Skeletal muscle cell (primary cell): ENCODE measurements at regions not wholly inside any gene's neighbourhood (a gene's known extent, or its start where the extent isn't known, plus 50 kb on each side); places are given as distances from the start of the nearest gene placed in this dataset.
"Not testable (repeated sequence)": the region's sequence is repeated elsewhere in the genome, so short reads cannot be mapped to it uniquely, and the experiment has no call there.

Experiments
- DNase-seq: peaks from one replicate; pipeline ENCODE4 v3.0.0-alpha.2; 2010; ENCODE audit warnings: low read depth
- H3K4me3 ChIP-seq: 2 replicates; pipeline ENCODE4 v1.5.1; 2011; ENCODE audit warnings: low read depth, mild to moderate bottlenecking, control low read depth, low read length, moderate library complexity

- H3K4me3 ChIP-seq = no peak overlapping the region
- DNase-seq = no peak
Observed at GRCh38 chr1:193952778-193953374, 766.5 kb upstream of the B3GALT2 start.

DNA sequence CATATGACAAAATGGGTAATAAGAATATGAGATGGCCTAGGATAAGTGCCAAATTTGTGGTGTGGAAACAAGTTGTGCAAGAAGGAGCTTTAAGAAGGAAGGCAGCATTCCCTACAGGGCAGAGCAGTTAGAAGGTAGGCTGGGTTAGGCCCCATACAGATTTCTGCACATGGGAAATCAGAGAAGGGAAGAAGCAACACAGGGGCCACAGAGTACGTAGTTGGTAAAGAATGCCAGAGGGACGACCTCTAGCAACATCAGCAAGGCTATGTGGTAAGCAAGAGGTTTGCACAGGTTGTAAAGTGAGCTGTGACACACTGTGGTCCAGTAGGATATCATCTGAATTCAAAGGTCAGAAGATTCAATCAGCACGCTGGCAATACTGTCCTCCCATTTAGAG lies 765.6 kb upstream of the B3GALT2 start:
- DNase-seq = no peak
- no peak overlapping the region for H3K4me3 ChIP-seq

GRCh38 chr1:193944454-193944853 lies 758.0 kb upstream of the B3GALT2 start:
- H3K4me3 ChIP-seq = no peak overlapping the region
- no peak for DNase-seq

GRCh38 chr1:193940176-193940575 lies 753.8 kb upstream of the B3GALT2 start:
- H3K4me3 ChIP-seq = no peak overlapping the region
- DNase-seq = no peak

DNA sequence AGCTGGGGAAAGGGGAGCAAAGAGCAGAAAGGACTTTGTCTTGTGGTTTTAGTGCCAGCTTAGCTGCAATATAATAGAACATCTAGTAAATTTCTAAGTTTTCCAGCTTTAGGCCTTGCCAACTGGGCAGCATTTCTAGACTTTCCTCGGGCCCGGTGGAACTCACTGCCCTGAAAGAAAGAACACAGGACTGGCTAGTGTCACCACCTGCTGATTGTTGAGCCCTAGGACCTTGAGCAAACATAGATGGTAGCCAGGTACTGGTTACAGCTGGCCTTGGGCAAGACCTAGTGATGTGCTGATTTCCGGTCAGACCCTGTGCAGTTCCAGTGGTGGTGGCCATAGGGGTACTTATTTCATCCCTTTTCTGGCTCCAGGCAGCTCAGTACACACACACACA lies 753.2 kb upstream of the B3GALT2 start:
- no peak for DNase-seq
- H3K4me3 ChIP-seq = no peak overlapping the region

GRCh38 chr1:193937308-193937707 lies 750.9 kb upstream of the B3GALT2 start:
- DNase-seq = no peak
- H3K4me3 ChIP-seq = no peak overlapping the region

DNA sequence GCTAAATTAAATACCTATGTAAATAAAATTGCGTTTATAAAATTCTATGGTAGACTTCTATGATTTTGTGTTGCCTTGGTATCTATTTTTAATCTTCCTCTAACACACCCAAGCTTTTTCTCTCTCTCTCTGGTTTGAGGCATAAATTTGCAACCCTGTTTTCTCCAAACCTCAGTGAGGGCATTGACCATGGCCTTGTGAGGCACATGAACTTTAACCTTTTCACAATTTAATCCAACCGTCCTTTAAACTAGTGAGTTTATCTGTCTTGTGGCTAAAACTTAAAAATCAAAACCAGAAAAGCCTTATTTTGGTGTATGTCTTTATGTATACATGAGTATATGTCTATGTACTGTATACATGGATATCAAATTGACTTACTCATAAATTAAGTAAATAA lies 746.6 kb upstream of the B3GALT2 start:
- no peak overlapping the region for H3K4me3 ChIP-seq
- DNase-seq = no peak

- no peak for DNase-seq
Observed at GRCh38 chr1:193931356-193931755, 744.9 kb upstream of the B3GALT2 start.

DNA sequence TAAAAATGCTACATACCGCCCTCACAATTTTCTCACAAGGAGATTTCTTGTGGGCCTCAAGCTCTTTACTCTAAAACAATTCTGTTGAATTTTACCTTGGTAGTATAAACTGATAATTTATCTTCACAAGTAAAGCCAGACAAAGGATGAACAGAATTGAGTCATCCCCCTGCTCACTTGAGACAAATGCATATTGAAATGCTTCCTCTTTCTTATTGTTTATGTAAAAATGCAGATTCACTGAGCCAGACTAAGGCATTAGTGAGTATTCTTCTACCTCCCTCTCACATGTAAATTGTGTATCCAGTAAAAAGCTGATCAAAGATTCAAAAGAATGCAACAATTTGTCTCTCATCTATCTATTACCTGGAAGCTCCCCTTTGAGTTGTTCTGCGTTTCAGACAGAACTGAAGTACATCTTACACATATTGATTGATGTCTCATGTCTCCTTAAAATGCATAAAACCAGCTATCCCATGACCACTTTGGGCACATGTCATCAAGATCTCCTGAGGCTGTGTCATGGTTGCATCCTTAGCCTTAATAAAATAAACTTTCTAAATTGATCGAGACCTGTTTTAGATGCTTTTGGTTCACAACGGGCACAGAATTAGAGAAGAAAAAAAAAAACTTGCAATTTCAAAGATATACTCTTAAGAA lies 743.1 kb upstream of the B3GALT2 start:
- no peak for DNase-seq
- no peak overlapping the region for H3K4me3 ChIP-seq

More at GRCh38 chr1:193931356-193931755, 744.9 kb upstream of the B3GALT2 start:
- H3K4me3 ChIP-seq = no peak overlapping the region

DNA sequence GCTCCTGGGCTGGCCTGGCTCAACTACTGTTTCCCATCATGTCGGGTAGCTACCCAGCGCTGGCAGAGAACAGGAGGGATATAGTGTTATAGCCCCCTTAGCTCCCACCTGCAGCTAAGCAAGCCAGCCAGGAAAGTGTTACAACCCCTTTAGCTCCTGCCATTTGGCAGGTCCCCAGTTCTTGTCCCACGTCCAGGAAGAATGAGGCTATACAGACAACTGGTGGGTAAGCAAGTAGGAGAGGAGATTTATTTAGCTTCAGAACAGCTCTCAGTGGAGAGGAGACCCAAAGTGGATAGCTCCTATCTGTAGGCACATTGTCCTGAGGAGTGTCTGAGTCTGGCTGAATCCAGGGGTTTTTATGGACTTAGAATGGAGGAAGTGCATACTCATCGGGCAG lies 741.1 kb upstream of the B3GALT2 start:
- H3K4me3 ChIP-seq = no peak overlapping the region
- no peak for DNase-seq

DNA sequence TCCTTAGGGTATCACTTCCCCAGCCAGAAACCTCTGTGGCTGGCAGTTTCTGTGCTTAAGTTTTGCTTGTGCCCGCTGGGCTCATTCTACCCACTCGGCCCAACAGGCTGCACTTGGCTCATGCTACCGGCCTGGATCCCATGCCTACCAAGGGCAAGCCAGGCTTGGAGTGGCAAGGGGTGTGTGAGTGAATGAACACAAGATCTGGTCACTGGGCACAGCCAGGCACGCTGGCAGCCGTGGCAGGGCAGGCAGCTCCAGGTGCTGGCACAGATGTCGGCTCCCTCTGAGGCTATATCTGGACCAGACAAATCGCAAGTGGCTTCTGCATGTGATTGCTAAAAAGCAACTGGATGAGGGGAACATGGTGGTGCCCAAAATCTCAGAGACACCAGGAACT lies 740.5 kb upstream of the B3GALT2 start:
- H3K4me3 ChIP-seq = no peak overlapping the region
- DNase-seq = no peak

GRCh38 chr1:193919827-193920226 lies 733.4 kb upstream of the B3GALT2 start:
- DNase-seq = no peak
- H3K4me3 ChIP-seq = no peak overlapping the region

DNA sequence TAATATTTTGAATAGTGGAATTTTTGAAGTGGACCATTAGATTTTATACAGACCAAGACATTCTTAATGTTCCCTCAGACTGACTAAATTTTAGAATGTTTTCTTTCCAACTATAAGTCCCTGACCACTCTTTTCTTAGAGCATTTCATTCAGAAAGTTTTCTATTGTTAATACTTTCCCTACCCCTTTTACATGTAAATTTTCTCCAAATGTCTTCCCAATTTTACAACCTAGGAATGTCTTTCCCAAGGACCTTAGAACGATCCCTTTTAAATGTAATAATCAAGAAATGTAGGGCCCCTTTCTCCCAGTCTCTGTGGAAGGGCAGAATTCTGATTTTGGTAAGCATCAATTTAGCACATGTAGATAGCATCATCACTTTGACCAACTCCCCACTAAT lies 730.0 kb upstream of the B3GALT2 start:
- DNase-seq = no peak
- H3K4me3 ChIP-seq = no peak overlapping the region

- no peak for DNase-seq
- no peak overlapping the region for H3K4me3 ChIP-seq
Observed at GRCh38 chr1:193914871-193915270, 728.5 kb upstream of the B3GALT2 start.

GRCh38 chr1:193909406-193910082 lies 723.1 kb upstream of the B3GALT2 start:
- H3K4me3 ChIP-seq = no peak overlapping the region
- no peak for DNase-seq

GRCh38 chr1:193905288-193906085 lies 719.1 kb upstream of the B3GALT2 start:
- DNase-seq = no peak
- no peak overlapping the region for H3K4me3 ChIP-seq

DNA sequence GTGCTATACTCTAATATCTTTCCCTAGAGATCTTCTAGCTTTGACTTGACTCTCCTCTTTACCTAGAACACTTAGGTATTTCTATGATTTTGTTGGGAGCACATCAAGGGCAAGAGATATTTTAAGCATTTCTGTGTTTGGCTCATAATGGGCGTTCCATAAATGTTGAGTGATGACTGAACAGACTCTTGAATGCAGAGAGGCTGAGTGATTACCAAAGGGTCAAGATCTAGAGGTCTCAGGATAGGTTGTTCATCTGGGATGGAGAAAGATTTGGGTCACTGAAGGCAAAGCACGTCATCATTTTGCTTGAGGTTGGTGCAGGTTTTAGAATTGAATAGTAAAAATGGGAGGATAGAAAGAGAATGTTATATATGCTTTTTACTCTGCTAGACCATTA lies 705.4 kb upstream of the B3GALT2 start:
- no peak overlapping the region for H3K4me3 ChIP-seq
- no peak for DNase-seq

GRCh38 chr1:193890935-193891334 lies 704.5 kb upstream of the B3GALT2 start:
- DNase-seq = no peak
- no peak overlapping the region for H3K4me3 ChIP-seq

DNA sequence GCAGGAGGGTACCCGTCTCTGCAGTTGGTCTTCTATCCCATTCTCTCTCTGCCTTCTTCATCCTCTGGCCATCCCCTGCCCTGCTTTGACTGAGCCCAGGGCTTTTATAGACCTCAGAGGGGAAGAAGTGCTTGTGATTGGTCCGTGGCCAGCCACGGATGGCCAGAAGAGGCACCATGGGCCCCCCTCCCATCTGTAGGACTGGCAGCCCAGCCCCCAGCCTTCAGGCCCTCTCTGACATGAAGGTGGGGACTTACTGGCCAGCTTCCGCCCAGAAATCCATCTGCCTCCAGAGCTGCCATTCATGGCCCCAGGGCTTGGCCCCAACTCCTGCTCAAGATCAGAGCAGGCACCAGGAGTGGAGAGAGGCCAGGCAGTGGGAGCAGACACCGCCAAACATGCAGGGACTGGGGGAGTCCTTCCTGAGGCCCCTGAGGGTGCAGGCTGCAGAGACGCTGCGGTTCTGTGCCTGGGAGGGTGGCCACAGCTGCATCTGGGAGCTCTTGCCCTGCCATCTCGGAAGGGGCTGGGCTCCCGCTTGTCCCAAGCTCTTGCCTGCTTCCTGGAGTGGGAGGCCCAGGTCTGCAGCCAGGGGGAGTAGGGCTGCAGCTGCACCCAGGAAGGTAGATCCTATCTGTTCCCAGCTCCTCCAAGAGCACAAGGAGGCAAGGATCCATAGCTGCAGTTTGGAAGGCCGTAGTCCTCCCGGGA lies 698.6 kb upstream of the B3GALT2 start:
- no peak for DNase-seq
- no peak overlapping the region for H3K4me3 ChIP-seq

- DNase-seq = not testable (repeated sequence)
Observed at GRCh38 chr1:193877920-193878319, 691.5 kb upstream of the B3GALT2 start.

More at GRCh38 chr1:193877920-193878319, 691.5 kb upstream of the B3GALT2 start:
- H3K4me3 ChIP-seq = not testable (repeated sequence)
